ENCODE measurements at regions not wholly inside any gene's neighbourhood (a gene's known extent, or its start where the extent isn't known, plus 50 kb on each side); places are given as distances from the start of the nearest gene placed in this dataset.

DNA sequence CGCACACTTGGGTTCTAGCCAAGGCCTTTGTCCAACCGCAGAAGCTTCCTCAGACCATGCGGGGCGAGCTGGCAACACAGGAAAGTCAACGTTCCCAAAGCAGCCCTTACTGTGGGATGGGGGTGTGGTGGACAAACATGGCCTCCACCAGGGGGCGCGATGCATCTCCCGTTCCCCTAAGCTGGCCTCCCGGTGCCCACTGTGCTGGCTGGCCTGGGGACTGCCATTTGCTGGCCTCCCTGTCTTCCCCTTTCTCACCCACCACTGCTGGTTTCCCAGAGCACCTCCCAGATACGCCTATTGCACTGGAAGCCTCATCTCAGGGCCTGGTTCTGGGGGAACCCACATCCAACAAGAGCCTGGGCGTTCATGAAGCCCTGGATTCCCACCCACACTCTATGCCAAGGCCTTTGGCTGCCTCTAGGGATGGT is 145.3 kb downstream of the IRF8 start:
- H3F3A ChIP-seq (ENCODE audit: insufficient read depth, low read length) = no peaks in the 10 kb centered on the region
- H3K27ac ChIP-seq (ENCODE audit: low read length) = no peak overlapping the region
- no peaks in the 10 kb centered on the region for H3K36me3 ChIP-seq (replicated peaks; ENCODE audit: insufficient read depth, low read length)
- TF ChIP-seq EZH2phosphoT487 (IDR thresholded peaks at IDR 0.05; ENCODE audit: low read length) = no peak
- TF ChIP-seq, protein P1, sequence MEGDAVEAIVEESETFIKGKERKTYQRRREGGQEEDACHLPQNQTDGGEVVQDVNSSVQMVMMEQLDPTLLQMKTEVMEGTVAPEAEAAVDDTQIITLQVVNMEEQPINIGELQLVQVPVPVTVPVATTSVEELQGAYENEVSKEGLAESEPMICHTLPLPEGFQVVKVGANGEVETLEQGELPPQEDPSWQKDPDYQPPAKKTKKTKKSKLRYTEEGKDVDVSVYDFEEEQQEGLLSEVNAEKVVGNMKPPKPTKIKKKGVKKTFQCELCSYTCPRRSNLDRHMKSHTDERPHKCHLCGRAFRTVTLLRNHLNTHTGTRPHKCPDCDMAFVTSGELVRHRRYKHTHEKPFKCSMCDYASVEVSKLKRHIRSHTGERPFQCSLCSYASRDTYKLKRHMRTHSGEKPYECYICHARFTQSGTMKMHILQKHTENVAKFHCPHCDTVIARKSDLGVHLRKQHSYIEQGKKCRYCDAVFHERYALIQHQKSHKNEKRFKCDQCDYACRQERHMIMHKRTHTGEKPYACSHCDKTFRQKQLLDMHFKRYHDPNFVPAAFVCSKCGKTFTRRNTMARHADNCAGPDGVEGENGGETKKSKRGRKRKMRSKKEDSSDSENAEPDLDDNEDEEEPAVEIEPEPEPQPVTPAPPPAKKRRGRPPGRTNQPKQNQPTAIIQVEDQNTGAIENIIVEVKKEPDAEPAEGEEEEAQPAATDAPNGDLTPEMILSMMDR (IDR thresholded peaks at IDR 0.05; ENCODE audit: low read length) = peak; percentile 33
- TF ChIP-seq EZH2 (optimal IDR thresholded peaks at IDR 0.05; ENCODE audit: low read depth, low read length) = no peak
- H3K27me3 ChIP-seq (replicated peaks; ENCODE audit: insufficient read depth, low read length) = peaks cover 65% of the 10 kb centered on the region
- H2AFZ ChIP-seq (ENCODE audit: low read length) = no peak overlapping the region
- no peaks in the 10 kb centered on the region for H3K9me3 ChIP-seq (replicated peaks; ENCODE audit: insufficient read depth, low read length)
- H3K4me2 ChIP-seq (ENCODE audit: low read depth, low read length) = no peak overlapping the region
- H3K9me2 ChIP-seq (replicated peaks; ENCODE audit: insufficient read depth, low read length) = no peaks in the 10 kb centered on the region
- no peaks in the 10 kb centered on the region for H4K20me1 ChIP-seq (ENCODE audit: insufficient read depth, low read length)
- no peak for DNase-seq
- no peak overlapping the region for H3K9ac ChIP-seq (ENCODE audit: low read length)
- no peaks in the 10 kb centered on the region for H3K4me1 ChIP-seq (ENCODE audit: low read length)
- no peak overlapping the region for H3K4me3 ChIP-seq (ENCODE audit: low read length)
- H3K79me2 ChIP-seq (ENCODE audit: low read length) = no peaks in the 10 kb centered on the region

DNA sequence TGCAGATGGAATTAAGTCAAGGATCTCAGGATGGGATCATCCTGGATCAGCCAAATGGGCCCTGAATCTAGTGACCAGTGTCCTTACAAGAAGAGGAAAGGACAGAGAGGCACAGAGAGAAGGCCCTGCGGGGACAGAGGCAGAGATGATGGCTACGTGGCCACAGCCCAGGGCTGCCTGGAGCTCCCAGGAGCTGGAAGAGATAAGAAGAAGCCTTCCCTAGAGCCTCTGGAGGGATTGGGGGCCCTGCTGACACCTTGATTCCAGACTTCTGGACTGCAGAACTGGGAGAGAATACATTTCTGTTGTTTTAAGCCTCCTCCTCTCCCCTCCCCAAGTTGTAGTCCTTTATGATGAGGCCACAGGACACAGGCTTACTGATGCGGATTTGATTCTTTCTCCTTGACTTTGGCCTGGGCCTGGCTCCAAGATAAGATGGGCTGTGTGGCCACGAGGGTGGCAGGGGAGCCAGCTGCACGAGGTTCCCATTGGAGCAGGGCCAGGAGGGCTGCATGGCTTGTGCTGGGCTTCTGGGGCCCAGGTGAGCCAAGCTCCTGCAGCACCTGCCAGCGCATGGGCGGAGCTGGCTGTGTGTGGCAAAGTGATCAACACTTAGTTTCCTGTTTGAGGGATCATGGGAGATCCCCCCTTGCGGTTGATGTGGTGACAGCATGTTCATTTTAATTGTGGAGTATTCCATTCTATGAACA is 146.1 kb downstream of the IRF8 start:
- Histone ChIP-seq H2AFZ (ENCODE audit: low read length) (no peak overlapping the region), H4K20me1 (ENCODE audit: insufficient read depth, low read length) (no peaks in the 10 kb centered on the region), H3F3A (ENCODE audit: insufficient read depth, low read length) (no peaks in the 10 kb centered on the region), H3K27ac (ENCODE audit: low read length) (no peak overlapping the region), H3K4me2 (ENCODE audit: low read depth, low read length) (no peak overlapping the region), H3K27me3 (replicated peaks; ENCODE audit: insufficient read depth, low read length) (peaks cover 65% of the 10 kb centered on the region), H3K9me3 (replicated peaks; ENCODE audit: insufficient read depth, low read length) (no peaks in the 10 kb centered on the region), H3K9ac (ENCODE audit: low read length) (no peak overlapping the region), H3K4me3 (ENCODE audit: low read length) (no peak overlapping the region), H3K9me2 (replicated peaks; ENCODE audit: insufficient read depth, low read length) (no peaks in the 10 kb centered on the region), H3K79me2 (ENCODE audit: low read length) (no peaks in the 10 kb centered on the region), H3K36me3 (replicated peaks; ENCODE audit: insufficient read depth, low read length) (no peaks in the 10 kb centered on the region), H3K4me1 (ENCODE audit: low read length) (no peaks in the 10 kb centered on the region)
- peak; percentile 23 for DNase-seq
- no peak for TF ChIP-seq EZH2phosphoT487 (IDR thresholded peaks at IDR 0.05; ENCODE audit: low read length)
- TF ChIP-seq EZH2 (optimal IDR thresholded peaks at IDR 0.05; ENCODE audit: low read depth, low read length) = no peak
- TF ChIP-seq, protein P1 (IDR thresholded peaks at IDR 0.05; ENCODE audit: low read length) = no peak

DNA sequence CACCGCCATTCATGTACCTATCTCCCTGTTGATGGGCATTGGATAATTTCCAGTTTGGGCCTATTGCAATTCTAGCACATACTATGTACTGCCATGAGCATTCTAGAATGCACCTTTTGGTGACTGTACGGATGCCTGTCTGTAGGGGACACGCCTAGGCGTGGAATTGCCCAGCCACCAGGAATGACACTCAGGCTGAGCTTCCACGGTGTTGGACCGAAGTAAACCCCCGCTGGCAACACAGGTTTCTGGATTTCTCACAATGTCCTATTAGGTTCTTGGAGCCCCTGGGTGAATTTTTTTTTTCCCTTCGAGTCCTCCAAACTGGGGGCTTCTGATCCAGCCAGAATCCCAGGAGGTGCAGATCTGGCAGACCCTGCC is 146.6 kb downstream of the IRF8 start:
- Histone ChIP-seq H3K9ac (ENCODE audit: low read length) (no peak overlapping the region), H2AFZ (ENCODE audit: low read length) (no peak overlapping the region)
- TF ChIP-seq EZH2 (optimal IDR thresholded peaks at IDR 0.05; ENCODE audit: low read depth, low read length) = no peak
- no peak for TF ChIP-seq EZH2phosphoT487 (IDR thresholded peaks at IDR 0.05; ENCODE audit: low read length)

DNA sequence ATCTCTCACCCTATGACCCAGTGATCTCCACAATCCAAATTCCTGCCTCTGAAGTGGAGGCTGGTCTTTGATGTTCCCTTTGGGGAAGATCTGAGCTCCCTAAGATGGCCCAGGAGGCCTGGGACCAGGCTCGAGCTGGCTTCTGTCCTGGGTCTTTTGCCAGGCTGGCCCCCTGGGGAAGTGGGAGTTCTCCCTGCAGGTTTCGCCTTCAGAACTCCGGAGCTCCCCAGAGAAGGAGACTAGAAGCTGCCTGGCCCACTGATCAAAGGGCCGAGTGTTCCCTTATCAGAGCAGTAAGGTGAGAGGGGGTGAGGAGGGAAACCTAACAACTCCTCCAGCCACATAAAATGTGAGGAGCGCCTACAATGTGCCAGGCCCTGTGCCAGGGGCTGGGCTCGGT is 147.1 kb downstream of the IRF8 start:
- Histone ChIP-seq H3K9ac (ENCODE audit: low read length) (no peak overlapping the region), H3K9me2 (replicated peaks; ENCODE audit: insufficient read depth, low read length) (no peaks in the 10 kb centered on the region), H3K4me1 (ENCODE audit: low read length) (no peaks in the 10 kb centered on the region), H4K20me1 (ENCODE audit: insufficient read depth, low read length) (no peaks in the 10 kb centered on the region), H3K27me3 (replicated peaks; ENCODE audit: insufficient read depth, low read length) (peaks cover 61% of the 10 kb centered on the region), H3F3A (ENCODE audit: insufficient read depth, low read length) (no peaks in the 10 kb centered on the region), H3K36me3 (replicated peaks; ENCODE audit: insufficient read depth, low read length) (no peaks in the 10 kb centered on the region), H2AFZ (ENCODE audit: low read length) (no peak overlapping the region), H3K27ac (ENCODE audit: low read length) (no peak overlapping the region), H3K4me2 (ENCODE audit: low read depth, low read length) (no peak overlapping the region), H3K4me3 (ENCODE audit: low read length) (no peak overlapping the region), H3K9me3 (replicated peaks; ENCODE audit: insufficient read depth, low read length) (no peaks in the 10 kb centered on the region), H3K79me2 (ENCODE audit: low read length) (no peaks in the 10 kb centered on the region)
- TF ChIP-seq, protein P1 (IDR thresholded peaks at IDR 0.05; ENCODE audit: low read length) = no peak
- no peak for TF ChIP-seq EZH2 (optimal IDR thresholded peaks at IDR 0.05; ENCODE audit: low read depth, low read length)
- DNase-seq = no peak

More for the DNA sequence above, 146.6 kb downstream of the IRF8 start:
- H3K9me3 ChIP-seq (replicated peaks; ENCODE audit: insufficient read depth, low read length) = no peaks in the 10 kb centered on the region
- H3K27me3 ChIP-seq (replicated peaks; ENCODE audit: insufficient read depth, low read length) = peaks cover 65% of the 10 kb centered on the region
- H3K27ac ChIP-seq (ENCODE audit: low read length) = no peak overlapping the region
- no peaks in the 10 kb centered on the region for H4K20me1 ChIP-seq (ENCODE audit: insufficient read depth, low read length)
- H3K4me2 ChIP-seq (ENCODE audit: low read depth, low read length) = no peak overlapping the region
- DNase-seq = no peak
- H3K9me2 ChIP-seq (replicated peaks; ENCODE audit: insufficient read depth, low read length) = no peaks in the 10 kb centered on the region
- no peaks in the 10 kb centered on the region for H3K36me3 ChIP-seq (replicated peaks; ENCODE audit: insufficient read depth, low read length)
- no peaks in the 10 kb centered on the region for H3K4me1 ChIP-seq (ENCODE audit: low read length)
- H3F3A ChIP-seq (ENCODE audit: insufficient read depth, low read length) = no peaks in the 10 kb centered on the region
- H3K4me3 ChIP-seq (ENCODE audit: low read length) = no peak overlapping the region
- no peaks in the 10 kb centered on the region for H3K79me2 ChIP-seq (ENCODE audit: low read length)
